H1 (cell line): ENCODE measurements at regions not wholly inside any gene's neighbourhood (a gene's known extent, or its start where the extent isn't known, plus 50 kb on each side); places are given as distances from the start of the nearest gene placed in this dataset.

Experiments used
- CTCF ChIA-PET: fragments of 300-600 bp; sonication (Branson Sonifier 250); formaldehyde crosslinking; loops from one replicate; lab custom pipeline; 2021; ENCODE audit not compliant: partially characterized antibody; lab: Charles Lee
- POLR2A ChIA-PET: fragments of 300-600 bp; sonication (Branson Sonifier 250); formaldehyde crosslinking; loops from one replicate; lab custom pipeline; 2021; ENCODE audit warnings: inconsistent platforms; ENCODE audit not compliant: partially characterized antibody; lab: Charles Lee
- DNase-seq, 2 experiments: peaks; one replicate each; pipeline versions ENCODE4 v3.0.0 to v3.0.0-alpha.2; 2010 to 2022; ENCODE audit warnings: low spot score in 2 of 2, low read depth in 1 of 2, mixed read lengths in 1 of 2
- FAIRE-seq: peaks from 2 replicates; lab custom pipeline; 2011; peaks lifted over from hg19 to GRCh38; lab: Jason Lieb, UNC
- H2AFZ ChIP-seq: 2 replicates; pipeline ENCODE4 v1.8.1; 2012; ENCODE audit warnings: low read length, inconsistent platforms
- H2AK5ac ChIP-seq: 2 replicates; pipeline ENCODE4 v1.6.1; 2013; ENCODE audit warnings: low read depth, low read length
- H2BK120ac ChIP-seq: replicated peaks from 2 replicates; pipeline ENCODE3; 2013; ENCODE audit warnings: low read depth, low read length, inconsistent platforms
- H2BK12ac ChIP-seq: 2 replicates; pipeline ENCODE4 v1.6.1; 2013; ENCODE audit warnings: low read depth, low read length
- H2BK15ac ChIP-seq: 2 replicates; pipeline ENCODE4 v1.6.1; 2013; ENCODE audit warnings: low read length
- H2BK20ac ChIP-seq: 2 replicates; pipeline ENCODE4 v1.6.1; 2013; ENCODE audit warnings: low read length
- H2BK5ac ChIP-seq: 2 replicates; pipeline ENCODE4 v1.6.1; 2013; ENCODE audit warnings: low read depth, low read length
- H3K14ac ChIP-seq: 2 replicates; pipeline ENCODE4 v1.6.1; 2013; ENCODE audit warnings: inconsistent platforms; ENCODE audit not compliant: insufficient read length
- H3K18ac ChIP-seq: 2 replicates; pipeline ENCODE4 v1.6.1; 2013; ENCODE audit warnings: low read length; ENCODE audit errors: extremely low read depth
- H3K23ac ChIP-seq: 2 replicates; pipeline ENCODE4 v1.6.1; 2013; ENCODE audit warnings: inconsistent platforms; ENCODE audit not compliant: insufficient read length
- H3K23me2 ChIP-seq: 2 replicates; pipeline ENCODE4 v1.6.1; 2013; ENCODE audit warnings: low read depth, low read length
- H3K27ac ChIP-seq: 2 replicates; pipeline ENCODE4 v1.6.1; 2011; ENCODE audit warnings: low read depth, low read length, inconsistent platforms
- H3K27me3 ChIP-seq, 4 experiments: replicated peaks in 1 of 4; 1 replicate in 1 of 4; 2 replicates in 3 of 4; pipeline versions ENCODE4 v1.6.1 to v1.8.1; 2011 to 2013; ENCODE audit warnings: low read length in 3 of 4, mild to moderate bottlenecking in 3 of 4, inconsistent platforms in 2 of 4, mixed read lengths in 2 of 4, moderate library complexity in 1 of 4; ENCODE audit not compliant: control insufficient read depth in 3 of 4, insufficient read depth in 3 of 4; ENCODE audit errors: extremely low read depth in 1 of 4
- H3K36me3 ChIP-seq, 4 experiments: 2 replicates each; pipeline versions ENCODE4 v1.6.1 to v1.8.1; 2011 to 2013; ENCODE audit warnings: mild to moderate bottlenecking in 4 of 4, low read length in 3 of 4, moderate library complexity in 2 of 4, control low read depth in 1 of 4, inconsistent platforms in 1 of 4; ENCODE audit not compliant: insufficient read depth in 4 of 4, control insufficient read depth in 2 of 4
- H3K4ac ChIP-seq: replicated peaks from 2 replicates; pipeline ENCODE3; 2013; ENCODE audit warnings: low read length, low read depth, mixed read lengths, inconsistent platforms; ENCODE audit not compliant: insufficient read length
- H3K4me1 ChIP-seq, 4 experiments: replicated peaks in 1 of 4; 1 replicate in 1 of 4; 2 replicates in 3 of 4; pipeline versions ENCODE4 v1.6.1 to v1.8.1; 2011 to 2013; ENCODE audit warnings: low read length in 3 of 4, inconsistent platforms in 2 of 4, mixed read lengths in 1 of 4; ENCODE audit not compliant: insufficient read depth in 4 of 4, control insufficient read depth in 3 of 4
- H3K4me2 ChIP-seq, 2 experiments: 2 replicates each; pipeline versions ENCODE4 v1.6.1 to v1.8.1; 2011 to 2013; ENCODE audit warnings: low read depth in 2 of 2, low read length in 2 of 2, control low read depth in 1 of 2, inconsistent platforms in 1 of 2, mild to moderate bottlenecking in 1 of 2; ENCODE audit not compliant: insufficient read depth in 1 of 2
- H3K4me3 ChIP-seq, 4 experiments: fragments of 200-600, 300-600 bp in 1 of 4; sonication (generic), shearing (Covaris generic), sonication (Bioruptor Twin) in 1 of 4; 2 replicates each; pipeline versions ENCODE4 v1.5.1 to v1.8.1; 2011 to 2016; ENCODE audit warnings: low read length in 4 of 4, low read depth in 3 of 4, control low read depth in 2 of 4, inconsistent platforms in 2 of 4, mild to moderate bottlenecking in 2 of 4, mixed read lengths in 1 of 4, moderate library complexity in 1 of 4; ENCODE audit not compliant: insufficient read depth in 2 of 4; ENCODE audit errors: extremely low read depth in 1 of 4
- H3K56ac ChIP-seq: replicated peaks from 2 replicates; pipeline ENCODE3; 2013; ENCODE audit warnings: low read depth, mild to moderate bottlenecking, mixed read lengths, low read length, inconsistent platforms; ENCODE audit not compliant: insufficient read length
- H3K79me1 ChIP-seq: 2 replicates; pipeline ENCODE4 v1.6.1; 2013; ENCODE audit warnings: low read depth, low read length, control low read depth
- H3K79me2 ChIP-seq, 2 experiments: 2 replicates each; pipeline versions ENCODE4 v1.6.1 to v1.8.1; 2012 to 2013; ENCODE audit warnings: low read length in 2 of 2, mild to moderate bottlenecking in 2 of 2, inconsistent platforms in 1 of 2; ENCODE audit not compliant: insufficient read depth in 2 of 2, control insufficient read depth in 1 of 2
- H3K9ac ChIP-seq, 4 experiments: replicated peaks in 1 of 4; 1 replicate in 1 of 4; 2 replicates in 3 of 4; pipeline versions ENCODE4 v1.6.1 to v1.8.1; 2011 to 2013; ENCODE audit warnings: low read depth in 3 of 4, low read length in 3 of 4, control low read depth in 2 of 4, mild to moderate bottlenecking in 2 of 4, moderate library complexity in 2 of 4, inconsistent platforms in 1 of 4; ENCODE audit errors: extremely low read depth in 1 of 4
- H3K9me3 ChIP-seq, 2 experiments: 2 replicates each; pipeline versions ENCODE4 v1.6.1 to v1.8.1; 2012 to 2013; ENCODE audit warnings: mild to moderate bottlenecking in 2 of 2, moderate library complexity in 2 of 2, control low read depth in 1 of 2, inconsistent platforms in 1 of 2, low read depth in 1 of 2, low read length in 1 of 2, mixed read lengths in 1 of 2; ENCODE audit not compliant: insufficient read depth in 2 of 2
- H4K20me1 ChIP-seq, 2 experiments: replicated peaks in 1 of 2; 2 replicates each; pipeline versions ENCODE3 to v1.8.1; 2011 to 2013; ENCODE audit warnings: inconsistent platforms in 2 of 2, low read length in 2 of 2, mild to moderate bottlenecking in 1 of 2; ENCODE audit not compliant: insufficient read depth in 2 of 2, control insufficient read depth in 1 of 2
- H4K5ac ChIP-seq: 2 replicates; pipeline ENCODE4 v1.6.1; 2013; ENCODE audit warnings: low read length, low read depth, mixed read lengths, inconsistent platforms; ENCODE audit not compliant: insufficient read length
- H4K8ac ChIP-seq: 2 replicates; pipeline ENCODE4 v1.8.0; 2013; ENCODE audit warnings: mild to moderate bottlenecking, moderate library complexity, low read length, inconsistent platforms; ENCODE audit not compliant: insufficient read depth; ENCODE audit errors: extremely low read depth
- H4K91ac ChIP-seq: replicated peaks from 2 replicates; pipeline ENCODE3; 2013; ENCODE audit warnings: low read length, mixed read lengths, inconsistent platforms; ENCODE audit not compliant: insufficient read length
- POLR2A ChIP-seq, 2 experiments: IDR thresholded peaks; 1 replicate in 1 of 2; 2 replicates in 1 of 2; pipeline ENCODE4 v1.6.1; 2011; ENCODE audit warnings: low read depth in 2 of 2, low read length in 2 of 2, mild to moderate bottlenecking in 2 of 2; ENCODE audit errors: control extremely low read depth in 1 of 2
- WGBS, 2 experiments: shearing (Covaris generic) in 1 of 2; methylation state at CpG; one replicate each; pipeline versions ENCODE4 v1.1.6 to v1.1.7; 2013 to 2015; ENCODE audit warnings: low lambda C conversion rate in 2 of 2, mixed read lengths in 2 of 2, inconsistent platforms in 1 of 2, low coverage in 1 of 2, missing lambda C conversion rate in 1 of 2; ENCODE audit not compliant: insufficient replicate concordance in 2 of 2, insufficient coverage in 1 of 2, insufficient read length in 1 of 2; ENCODE audit errors: extremely low coverage in 1 of 2, missing lambda C conversion rate in 1 of 2; 5-methylcytosine and 5-hydroxymethylcytosine counted together

DNA sequence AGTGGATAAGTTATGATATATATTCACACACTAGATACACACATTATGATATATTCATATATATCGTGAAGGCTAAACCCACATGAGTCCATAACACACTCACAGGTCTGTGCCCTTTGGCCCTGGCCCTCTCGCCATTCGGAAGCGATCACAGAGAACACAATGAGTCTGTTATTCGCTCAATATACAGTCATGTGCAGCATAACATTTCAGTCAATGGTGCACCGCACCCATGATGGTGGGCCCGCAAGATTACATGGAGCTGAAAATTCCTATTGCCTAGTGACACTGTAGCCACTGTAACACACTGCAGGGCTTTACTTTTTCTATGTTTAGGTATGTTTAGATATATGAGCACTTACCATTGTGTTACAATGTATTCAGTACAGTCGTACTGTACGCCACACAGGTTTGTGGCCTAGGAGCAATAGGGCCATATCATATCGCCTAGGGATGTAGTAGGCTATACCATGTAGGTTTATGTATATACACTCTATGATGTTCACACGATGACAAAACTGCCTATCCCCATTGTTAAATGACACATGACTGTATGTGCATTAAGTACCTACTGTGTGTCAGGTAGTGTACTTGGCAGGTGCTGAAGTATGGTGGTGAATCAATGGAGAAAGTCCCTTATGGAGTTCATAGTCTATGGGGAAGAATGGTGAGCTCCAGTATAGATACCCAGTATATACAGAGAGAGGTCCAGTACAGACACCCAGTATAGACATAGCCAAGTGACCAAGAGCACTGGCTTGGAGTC, 198.8 kb upstream of the KLF14 start:
- 88% methylated on average over 11 of the region's 11 CpGs; no CpG with 5 or more reads in 1 of the 2 experiments for WGBS, 2 experiments
- Histone ChIP-seq H3K4me2 (no peak overlapping the region), H4K8ac (no peak overlapping the region), H3K23me2 (no peaks in the 10 kb centered on the region), H2AK5ac (no peak overlapping the region), H3K56ac (no peak overlapping the region), H3K79me2 (no peaks in the 10 kb centered on the region; a peak in 1 of 4 replicates), H3K18ac (no peak overlapping the region), H2BK20ac (no peak overlapping the region), H3K27me3 (no peaks in the 10 kb centered on the region), H3K27ac (no peak overlapping the region), H3K9ac (0 out of 7 replicates have a peak overlapping the region, but pooled peaks of 1 of the 4 experiments have one; percentile 13), H2BK5ac (no peak overlapping the region), H3K4me3 (no peak overlapping the region), H2AFZ (no peak overlapping the region), H3K4me1 (no peaks in the 10 kb centered on the region), H4K5ac (no peak overlapping the region), H2BK15ac (no peak overlapping the region), H3K14ac (no peak overlapping the region), H3K79me1 (no peaks in the 10 kb centered on the region; the same call in 1 of the 2 replicates), H2BK12ac (no peak overlapping the region), H2BK120ac (no peak overlapping the region), H3K23ac (no peak overlapping the region), H3K4ac (no peak overlapping the region), H4K91ac (no peak overlapping the region), H4K20me1 (no peaks in the 10 kb centered on the region), H3K9me3 (no peaks in the 10 kb centered on the region), H3K36me3 (no peaks in the 10 kb centered on the region)
- ChIA-PET POLR2A (no interaction called here), CTCF (interaction anchor here (0.8 to 1.9 kb wide), 5 partner anchors 12 to 109 kb away, joined by 3 to 5 read pairs (median 5); no protein-coding TSS in a partner anchor)
- DNase-seq (no peak), FAIRE-seq (no peak)
- no peak for TF ChIP-seq POLR2A (IDR thresholded peaks at IDR 0.05; ENCODE audit: control extremely low read depth in 1 of 2, low read depth in 2 of 2, low read length in 2 of 2)
